HG03520 (cell line): ENCODE measurements at regions not wholly inside any gene's neighbourhood (a gene's known extent, or its start where the extent isn't known, plus 50 kb on each side); places are given as distances from the start of the nearest gene placed in this dataset.
A peak's percentile ranks its signal among the peaks of the same experiment; 100 is the strongest.

Experiments used
- ATAC-seq: cut with Tn5 transposase; IDR thresholded peaks from one replicate; pipeline ENCODE4 v1.9.1; 2021; ENCODE audit warnings: mild to moderate bottlenecking, moderate library complexity; ENCODE audit not compliant: unreplicated experiment

- ATAC-seq = no peak
These were observed 82.0 kb upstream of the EEA1 start for GRCh38 chr12:93011100-93011499.

- no peak for ATAC-seq
These were observed 87.0 kb upstream of the EEA1 start for GRCh38 chr12:93015871-93016751.

GRCh38 chr12:93016752-93017350 lies 87.8 kb upstream of the EEA1 start:
- ATAC-seq = no peak

DNA sequence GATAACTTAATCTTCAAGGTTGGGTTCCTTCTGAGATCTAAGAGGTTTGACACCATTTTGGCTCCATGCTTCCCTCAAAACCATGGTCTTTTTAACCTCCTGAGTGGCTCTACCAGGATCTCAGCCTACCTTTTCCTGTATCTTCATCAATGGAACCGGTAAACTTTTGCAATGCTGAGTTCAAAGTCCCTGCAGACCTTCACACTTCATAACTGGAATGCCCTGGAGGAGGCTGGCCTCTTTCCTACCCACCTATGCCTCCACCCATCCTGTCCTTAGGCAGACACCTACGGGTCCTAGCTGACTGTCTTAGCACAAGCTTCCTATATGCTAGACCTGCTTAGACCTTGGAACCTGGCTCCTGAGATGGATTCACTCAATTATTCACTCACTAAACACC lies 89.5 kb upstream of the EEA1 start:
- no peak for ATAC-seq

- ATAC-seq = no peak
These were observed 90.3 kb upstream of the EEA1 start for GRCh38 chr12:93019212-93019927.

DNA sequence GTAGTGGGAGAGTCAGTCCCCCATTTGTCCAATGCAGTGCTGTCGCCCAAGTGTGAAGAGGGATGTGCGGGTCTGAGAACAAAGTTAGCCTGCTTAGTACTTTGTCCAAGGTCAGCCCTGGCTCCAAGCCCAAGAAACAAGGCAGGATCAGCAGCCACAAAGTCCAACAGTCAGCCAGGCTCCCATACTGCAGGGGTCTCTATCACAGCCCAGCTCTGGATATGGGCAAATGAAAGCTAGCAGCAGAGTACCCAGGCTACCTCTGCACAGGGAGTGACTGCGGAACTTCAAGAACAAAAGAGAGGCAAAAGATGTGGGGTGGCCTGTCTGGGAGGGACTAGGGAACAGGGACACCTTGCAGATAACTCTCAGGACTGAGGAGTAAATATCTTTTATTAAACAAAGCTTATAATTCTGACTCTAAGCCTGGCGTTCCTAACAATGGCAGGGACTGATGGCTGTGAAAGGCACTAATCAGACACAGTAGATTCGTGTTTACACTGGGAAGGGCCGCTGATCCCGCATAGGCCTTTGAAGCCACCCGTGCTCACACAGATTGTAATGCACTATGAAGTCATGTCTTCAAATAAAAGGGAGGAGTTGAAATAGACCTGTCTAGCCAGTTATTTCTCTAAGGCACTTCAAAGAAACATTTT lies 91.0 kb upstream of the EEA1 start:
- ATAC-seq = no peak

- ATAC-seq = no peak
These were observed 91.8 kb upstream of the EEA1 start for GRCh38 chr12:93020631-93021597.

GRCh38 chr12:93022603-93023340 lies 93.7 kb upstream of the EEA1 start:
- no peak for ATAC-seq

- ATAC-seq = peak; percentile 50
These were observed 96.3 kb upstream of the EEA1 start for GRCh38 chr12:93025145-93026103.

DNA sequence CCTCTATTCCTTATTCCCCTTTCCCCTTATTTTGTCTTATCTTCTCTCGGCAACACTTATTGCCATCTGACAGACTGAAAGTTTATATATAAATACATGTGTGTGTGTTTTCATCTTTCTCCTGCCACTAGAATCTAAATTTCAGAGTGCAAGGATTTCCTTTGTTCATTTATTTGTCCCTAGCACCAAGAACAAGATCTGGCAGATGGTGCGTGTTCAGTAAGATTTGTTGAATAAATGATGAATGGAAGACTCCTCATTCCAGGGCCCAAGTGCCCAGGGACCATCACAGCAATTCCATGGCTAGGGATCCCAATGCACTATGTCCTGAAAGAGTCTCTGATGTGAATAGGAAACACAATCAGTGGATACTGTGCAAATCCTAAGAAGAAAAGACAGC lies 97.9 kb upstream of the EEA1 start:
- no peak for ATAC-seq

DNA sequence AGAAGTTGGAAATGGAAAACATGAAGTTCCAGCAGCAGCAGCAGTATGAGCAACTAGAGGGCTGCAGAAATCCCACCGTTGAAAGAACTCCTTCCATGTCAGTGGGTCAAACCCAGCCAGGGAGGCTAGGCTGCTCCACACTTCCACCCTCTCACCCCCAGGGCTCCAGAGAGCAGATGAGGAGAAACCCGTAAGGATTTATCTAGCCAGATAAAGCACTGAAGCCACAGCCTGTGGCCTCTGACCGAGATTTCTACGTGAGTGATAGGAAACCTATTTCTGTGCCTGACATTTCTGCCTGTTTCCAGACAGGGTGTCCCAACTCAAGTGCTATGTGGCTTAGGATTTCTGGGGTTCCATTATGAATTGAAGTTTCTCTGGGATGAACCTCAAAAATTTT lies 100.0 kb upstream of the EEA1 start:
- ATAC-seq = no peak

DNA sequence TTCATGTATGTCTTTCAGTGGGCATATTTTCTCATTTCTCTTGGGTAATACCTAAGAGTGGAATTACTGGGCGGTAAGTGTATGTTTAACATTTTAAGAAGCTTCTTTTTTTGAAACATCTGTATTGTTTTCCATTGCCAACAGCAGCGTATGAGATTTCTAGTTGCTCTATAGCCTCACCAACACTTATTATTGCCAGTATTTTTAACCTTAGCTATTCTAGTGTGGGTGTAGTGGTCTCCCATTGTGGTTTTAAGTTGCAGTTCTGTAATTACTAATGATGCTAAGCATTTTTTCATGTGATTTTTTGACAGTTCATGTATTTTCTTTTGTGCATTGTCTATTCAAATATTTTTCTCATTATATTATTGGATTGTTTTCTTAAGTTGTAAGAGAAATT lies 101.9 kb upstream of the EEA1 start:
- no peak for ATAC-seq

DNA sequence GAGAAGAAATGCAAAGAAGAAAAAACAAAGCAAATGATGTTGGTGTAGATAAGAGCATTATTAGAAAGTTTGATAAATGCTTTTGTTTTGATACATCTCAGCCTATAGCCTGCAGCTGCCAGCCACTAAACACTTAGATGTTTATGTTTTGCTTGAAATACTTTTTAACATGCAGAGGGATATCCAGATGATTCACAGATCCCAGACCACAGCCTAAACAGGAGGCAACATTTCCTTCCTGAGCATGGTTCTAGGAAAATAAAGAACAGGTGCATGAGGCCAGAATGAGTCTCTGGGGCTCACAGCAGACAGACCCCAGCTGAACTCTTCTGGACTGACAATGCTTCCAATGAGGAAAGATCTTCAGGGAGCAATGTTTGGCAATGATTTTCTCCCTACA lies 103.7 kb upstream of the EEA1 start:
- no peak for ATAC-seq

DNA sequence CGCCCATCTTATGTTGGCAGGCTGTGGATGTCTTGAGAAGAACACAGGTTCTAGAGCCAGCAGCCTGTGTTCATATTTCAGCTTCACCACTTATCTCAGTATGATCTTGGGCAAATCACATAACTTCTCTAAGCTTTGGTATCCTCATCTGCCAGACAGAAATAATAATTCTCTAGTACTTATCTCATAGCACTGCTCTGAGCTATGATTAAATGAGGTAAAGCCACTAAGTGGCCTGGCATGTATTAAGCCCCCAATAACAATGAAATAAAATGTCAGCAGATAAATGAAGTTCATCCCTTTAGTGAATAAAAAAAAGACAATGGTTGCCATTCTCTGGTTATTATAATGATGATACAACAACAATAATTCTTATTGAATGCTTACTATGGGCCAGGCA lies 104.9 kb upstream of the EEA1 start:
- no peak for ATAC-seq

- no peak for ATAC-seq
These were observed 110.0 kb upstream of the EEA1 start for GRCh38 chr12:93039062-93039461.

DNA sequence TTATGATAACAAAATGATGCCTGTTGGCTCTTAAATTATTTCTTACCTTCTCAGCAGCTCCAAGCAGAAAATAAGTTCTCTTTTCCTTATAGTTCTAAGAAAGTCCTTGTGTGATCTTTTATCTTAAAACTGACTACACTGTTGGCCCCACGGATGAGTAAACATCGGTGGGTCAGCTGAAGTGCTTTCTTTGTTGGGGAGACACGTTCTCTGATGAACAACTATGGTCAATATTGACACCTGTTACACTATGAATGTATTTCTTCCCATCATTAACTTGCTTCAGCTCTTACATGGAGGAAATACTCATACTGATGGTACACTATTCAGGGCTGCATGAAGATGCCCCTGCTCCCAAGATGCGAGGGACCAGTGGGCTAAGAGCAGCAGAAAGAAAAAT lies 110.8 kb upstream of the EEA1 start:
- no peak for ATAC-seq

- ATAC-seq = no peak
These were observed 111.3 kb upstream of the EEA1 start for GRCh38 chr12:93040367-93040766.

DNA sequence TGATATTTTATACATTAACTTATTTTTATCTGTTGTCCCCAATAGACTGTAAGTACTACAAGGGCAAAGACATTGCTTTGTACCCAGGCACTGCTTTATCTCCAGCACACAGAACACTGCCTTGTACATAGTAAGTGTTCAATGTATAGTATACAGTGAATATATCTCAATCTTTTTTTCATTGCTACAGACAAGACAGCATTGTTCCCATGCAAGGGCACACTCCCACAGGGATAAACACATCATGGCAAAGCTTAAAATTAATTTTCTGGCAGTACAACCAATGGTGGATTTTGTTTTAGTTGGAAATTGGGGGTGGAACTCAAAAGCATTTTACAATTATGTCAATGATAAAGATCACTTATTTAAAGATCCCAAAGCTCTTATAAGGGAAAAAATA lies 112.3 kb upstream of the EEA1 start:
- ATAC-seq = no peak
